ENCODE measurements at regions not wholly inside any gene's neighbourhood (a gene's known extent, or its start where the extent isn't known, plus 50 kb on each side); places are given as distances from the start of the nearest gene placed in this dataset.
"Not testable (repeated sequence)": the region's sequence is repeated elsewhere in the genome, so short reads cannot be mapped to it uniquely, and the experiment has no call there.

DNA sequence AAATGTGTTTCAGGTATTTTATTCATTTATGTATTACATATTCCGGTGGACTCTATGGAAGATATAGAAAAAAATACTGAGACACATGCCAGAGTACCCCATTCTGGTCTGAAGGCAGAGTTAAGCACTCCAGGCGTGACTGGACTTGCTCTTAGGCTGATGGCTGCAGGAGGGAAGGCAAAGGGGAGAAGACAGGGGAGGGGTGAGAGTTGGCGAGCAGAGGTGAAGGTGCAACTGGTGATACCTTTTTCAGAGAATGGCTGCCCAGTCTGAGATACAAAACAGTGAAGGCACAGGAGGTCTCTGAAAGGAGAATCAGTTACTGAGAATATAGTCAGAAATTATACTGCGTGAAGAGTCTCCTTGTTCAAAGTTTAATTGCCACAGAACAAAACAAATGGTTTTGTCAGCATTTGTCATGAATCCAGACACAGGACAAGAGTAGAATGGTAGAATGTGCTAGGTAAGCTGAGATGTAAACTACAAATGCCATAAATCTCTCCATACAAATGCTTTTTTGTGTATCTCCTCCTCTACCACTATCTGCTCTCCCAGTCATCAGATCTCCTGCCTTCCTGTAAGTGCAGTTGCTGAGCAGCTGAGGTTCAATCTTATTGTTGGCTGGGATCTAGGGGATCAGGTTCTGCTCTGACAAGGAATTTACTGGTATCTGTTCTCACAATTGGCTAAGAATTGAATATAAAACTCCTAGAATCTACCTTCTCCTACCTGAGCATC lies 104.2 kb upstream of the DST start:
- no peak for ATAC-seq
- Mint-ChIP-seq H3K27me3 (no peaks in the 10 kb centered on the region), H3K36me3 (no peaks in the 10 kb centered on the region), H3K4me3 (no peak overlapping the region), H3K27ac (no peak overlapping the region), H3K9me3 (no peaks in the 10 kb centered on the region), H3K4me1 (no peaks in the 10 kb centered on the region)

DNA sequence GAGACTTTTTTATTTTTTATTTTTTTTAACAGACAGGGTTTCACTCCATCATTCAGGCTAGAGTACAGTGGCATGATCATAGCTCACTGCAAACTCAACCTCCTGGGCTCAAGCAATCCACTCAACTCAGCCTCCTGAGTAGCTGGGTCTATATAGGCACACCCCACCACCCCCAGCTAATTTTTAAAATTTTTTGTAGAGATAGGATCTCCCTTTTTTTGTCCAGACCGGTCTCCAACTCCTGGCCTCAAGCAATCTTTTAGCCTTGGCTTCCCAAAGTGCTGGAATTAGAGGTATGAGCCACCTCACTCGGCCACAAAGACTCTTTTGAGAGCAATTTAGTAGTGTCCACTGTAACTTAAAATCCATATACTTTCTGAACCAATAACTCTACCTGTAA lies 103.3 kb upstream of the DST start:
- no peak for ATAC-seq
- Mint-ChIP-seq H3K9me3 (no peaks in the 10 kb centered on the region), H3K4me3 (no peak overlapping the region), H3K4me1 (no peaks in the 10 kb centered on the region), H3K27ac (no peak overlapping the region), H3K27me3 (no peaks in the 10 kb centered on the region), H3K36me3 (no peaks in the 10 kb centered on the region)

DNA sequence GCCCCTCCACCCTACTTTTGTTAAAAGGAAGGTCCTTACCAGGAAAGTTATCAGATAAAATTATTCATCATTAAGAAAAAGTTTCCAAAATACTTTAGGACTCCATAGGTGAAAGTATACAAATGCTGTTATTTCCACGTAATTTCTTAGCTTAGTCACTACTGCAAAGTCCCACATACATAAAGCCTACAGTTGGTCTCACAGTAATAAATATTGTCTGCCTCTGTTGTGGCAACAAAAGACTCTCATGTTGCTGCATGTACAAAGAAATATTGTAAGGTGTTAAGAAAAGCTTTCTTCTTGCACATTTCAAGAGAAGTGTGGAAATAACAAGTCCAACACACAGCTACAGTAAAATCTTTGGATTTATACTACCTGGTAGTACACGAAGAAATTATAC lies 102.4 kb upstream of the DST start:
- Mint-ChIP-seq H3K9me3 (no peaks in the 10 kb centered on the region), H3K4me1 (no peaks in the 10 kb centered on the region), H3K27me3 (no peaks in the 10 kb centered on the region), H3K36me3 (no peaks in the 10 kb centered on the region), H3K27ac (no peak overlapping the region), H3K4me3 (no peak overlapping the region)
- no peak for ATAC-seq

DNA sequence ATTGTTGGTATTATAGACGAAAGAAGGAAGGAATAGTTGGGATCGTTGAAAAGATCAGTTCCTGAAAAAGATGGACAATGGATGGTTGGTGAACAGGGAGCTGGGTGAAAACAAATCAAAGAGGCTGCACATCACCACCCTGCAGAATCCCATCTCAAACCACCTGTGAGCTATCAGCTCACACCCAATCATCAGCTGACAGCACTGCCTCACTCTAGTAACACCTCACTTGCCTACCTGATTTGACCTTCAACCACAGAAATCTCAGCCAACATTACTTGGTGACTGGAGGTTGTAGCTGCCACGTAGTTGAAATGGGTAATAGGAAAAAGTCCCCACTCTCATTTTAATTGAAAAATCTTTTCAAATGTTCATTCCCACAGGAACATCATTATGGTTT lies 101.8 kb upstream of the DST start:
- H3K4me1 Mint-ChIP-seq, result no peaks in the 10 kb centered on the region
- no peak overlapping the region for H3K4me3 Mint-ChIP-seq
- H3K27ac Mint-ChIP-seq, result no peak overlapping the region
- ATAC-seq, result no peak
- H3K36me3 Mint-ChIP-seq, result no peaks in the 10 kb centered on the region
- H3K27me3 Mint-ChIP-seq, result no peaks in the 10 kb centered on the region
- no peaks in the 10 kb centered on the region for H3K9me3 Mint-ChIP-seq

DNA sequence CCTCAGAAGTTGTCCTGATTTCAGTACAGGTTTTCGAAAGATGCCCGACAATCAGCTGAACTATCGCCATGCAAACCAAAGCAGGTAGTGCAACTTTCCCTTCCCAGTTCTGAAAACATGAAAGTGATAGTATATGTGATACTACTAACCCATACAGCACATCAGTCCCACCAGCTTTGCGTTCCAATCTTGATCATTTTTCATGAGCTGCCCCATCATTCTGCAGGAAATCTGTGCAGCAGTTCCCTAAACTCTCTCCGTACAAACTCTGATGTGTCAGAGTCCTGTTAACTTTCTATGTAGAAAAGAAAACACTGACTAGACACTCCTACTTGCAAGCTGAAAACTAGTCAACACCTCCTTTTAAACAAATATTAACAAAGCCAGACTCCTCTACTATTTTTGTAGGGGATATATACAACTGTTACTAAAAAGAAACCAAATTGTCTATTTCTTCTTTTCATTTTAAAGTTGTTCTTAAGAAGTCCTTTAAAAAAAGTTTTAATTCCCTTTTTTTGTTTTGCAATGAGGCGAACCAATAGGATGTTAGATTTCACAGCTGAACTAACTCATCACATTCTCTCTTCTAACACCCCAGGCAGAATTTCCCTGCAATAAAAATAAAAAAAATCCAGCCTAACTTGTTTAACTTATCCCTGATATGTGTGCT lies 99.6 kb upstream of the DST start:
- H3K27me3 Mint-ChIP-seq, result no peaks in the 10 kb centered on the region
- no peaks in the 10 kb centered on the region for H3K36me3 Mint-ChIP-seq
- H3K4me1 Mint-ChIP-seq, result no peaks in the 10 kb centered on the region
- no peak overlapping the region for H3K27ac Mint-ChIP-seq
- no peaks in the 10 kb centered on the region for H3K9me3 Mint-ChIP-seq
- no peak overlapping the region for H3K4me3 Mint-ChIP-seq
- ATAC-seq, result no peak

DNA sequence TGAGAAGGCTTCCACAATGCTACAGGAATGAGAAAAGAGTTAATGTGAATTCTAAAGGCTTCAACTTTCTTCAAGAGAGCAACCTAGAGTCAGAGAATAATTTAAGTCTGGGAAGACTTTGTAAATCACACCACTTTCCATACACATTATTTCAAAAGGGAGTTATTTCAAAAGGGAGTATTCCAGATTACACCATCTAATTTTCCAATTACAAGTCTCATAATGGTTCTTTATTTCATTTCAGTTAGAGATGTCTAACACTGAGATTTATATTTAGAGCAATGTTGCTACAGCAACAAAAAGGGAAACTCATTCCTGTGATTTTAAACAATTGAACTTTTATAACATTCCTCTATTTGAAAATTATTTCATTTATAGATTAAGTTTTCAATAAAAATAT lies 98.8 kb upstream of the DST start:
- no peak overlapping the region for H3K4me3 Mint-ChIP-seq
- no peak overlapping the region for H3K27ac Mint-ChIP-seq
- H3K4me1 Mint-ChIP-seq, result no peaks in the 10 kb centered on the region
- no peak for ATAC-seq
- no peaks in the 10 kb centered on the region for H3K36me3 Mint-ChIP-seq
- H3K27me3 Mint-ChIP-seq, result no peaks in the 10 kb centered on the region
- no peaks in the 10 kb centered on the region for H3K9me3 Mint-ChIP-seq

DNA sequence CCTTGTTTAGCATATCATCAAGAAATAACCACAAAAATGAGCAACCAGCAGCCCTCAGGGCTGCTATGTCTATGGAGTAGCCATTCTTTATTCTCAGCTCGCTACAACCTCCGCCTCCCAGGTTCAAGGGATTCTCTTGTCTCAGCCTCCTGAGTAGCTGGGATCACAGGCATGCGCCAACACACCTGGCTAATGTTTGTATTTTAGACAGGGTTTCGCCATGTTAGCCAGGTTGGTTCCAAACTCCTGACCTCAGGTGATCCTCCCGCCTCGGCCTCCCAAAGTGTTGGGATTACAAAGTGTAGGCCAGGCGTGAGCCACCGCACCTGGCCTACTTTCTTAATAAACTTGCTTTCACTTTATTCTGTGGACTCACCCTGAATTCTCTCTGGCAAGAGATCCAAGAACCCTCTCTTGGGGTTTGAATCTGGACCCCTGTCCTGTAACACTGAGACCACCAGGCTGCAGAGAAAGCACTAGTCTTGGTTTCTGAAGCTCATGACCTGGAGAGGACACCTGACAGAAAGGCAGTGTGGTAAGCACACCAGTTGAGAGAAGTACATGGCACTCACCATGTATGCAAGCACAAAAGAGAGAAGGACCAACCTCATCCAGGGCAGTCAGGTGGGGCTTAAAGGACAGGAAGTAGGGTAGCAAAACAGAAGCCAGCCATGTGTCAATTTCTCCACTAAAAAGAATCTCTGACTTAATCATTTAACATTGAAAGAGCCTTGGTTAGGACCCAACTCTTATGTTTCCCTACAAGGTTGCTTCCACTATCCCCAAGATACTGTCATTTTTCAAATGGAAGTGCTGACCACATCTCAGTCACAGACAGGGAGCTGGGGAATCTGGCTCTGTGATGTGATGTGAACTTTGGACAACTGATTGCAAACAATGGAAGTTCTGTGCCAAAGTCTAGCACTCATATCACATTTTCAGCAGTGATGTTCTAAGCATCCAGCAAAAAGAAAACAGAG lies 97.4 kb upstream of the DST start:
- H3K4me1 Mint-ChIP-seq, result no peaks in the 10 kb centered on the region
- no peaks in the 10 kb centered on the region for H3K36me3 Mint-ChIP-seq
- H3K27me3 Mint-ChIP-seq, result no peaks in the 10 kb centered on the region
- H3K27ac Mint-ChIP-seq, result no peak overlapping the region
- no peak for ATAC-seq
- no peaks in the 10 kb centered on the region for H3K9me3 Mint-ChIP-seq
- H3K4me3 Mint-ChIP-seq, result no peak overlapping the region

DNA sequence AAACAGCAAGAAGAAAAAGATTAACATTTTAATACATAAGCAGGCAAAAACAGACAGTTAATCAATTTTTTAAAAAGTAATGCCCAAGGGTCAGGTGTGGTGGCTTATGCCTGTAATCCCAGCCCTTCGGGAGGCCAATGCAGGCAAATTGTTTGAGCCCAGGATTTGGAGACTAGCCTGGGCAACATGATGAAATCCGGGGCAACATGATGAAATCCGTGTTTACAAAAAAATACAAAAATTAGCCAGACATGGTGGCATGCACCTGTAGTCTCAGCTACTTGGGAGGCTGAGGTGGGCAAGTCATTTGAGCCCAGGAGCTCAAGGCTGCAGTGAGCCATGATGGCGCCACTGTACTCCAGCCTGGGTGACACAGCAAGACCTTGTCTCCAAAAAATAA lies 94.1 kb upstream of the DST start:
- H3K4me1 Mint-ChIP-seq, result no peaks in the 10 kb centered on the region
- no peak overlapping the region for H3K27ac Mint-ChIP-seq
- H3K27me3 Mint-ChIP-seq, result no peaks in the 10 kb centered on the region
- ATAC-seq, result no peak
- H3K4me3 Mint-ChIP-seq, result no peak overlapping the region
- H3K36me3 Mint-ChIP-seq, result no peaks in the 10 kb centered on the region
- no peaks in the 10 kb centered on the region for H3K9me3 Mint-ChIP-seq

DNA sequence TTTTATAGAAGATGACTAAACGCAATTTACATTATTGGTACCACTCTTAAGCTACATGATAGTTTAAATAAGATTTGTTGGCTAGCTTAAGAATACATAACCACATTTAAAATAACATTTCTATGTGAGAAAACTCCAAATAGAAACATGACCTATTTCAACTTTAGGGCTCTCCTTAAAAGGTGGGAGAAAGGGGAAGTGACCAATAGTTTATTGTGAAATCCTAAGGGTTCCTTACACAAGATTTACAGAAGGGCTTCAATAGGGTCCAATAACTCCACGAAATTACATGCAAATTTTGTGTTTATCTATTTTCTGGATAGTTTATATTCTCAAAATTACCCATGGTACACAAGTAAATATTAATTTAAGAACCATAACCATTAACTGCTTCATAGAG lies 91.6 kb upstream of the DST start:
- Mint-ChIP-seq H3K27me3 (no peaks in the 10 kb centered on the region), H3K4me3 (no peak overlapping the region), H3K36me3 (no peaks in the 10 kb centered on the region), H3K4me1 (no peaks in the 10 kb centered on the region), H3K27ac (no peak overlapping the region), H3K9me3 (no peaks in the 10 kb centered on the region)
- ATAC-seq, result no peak

DNA sequence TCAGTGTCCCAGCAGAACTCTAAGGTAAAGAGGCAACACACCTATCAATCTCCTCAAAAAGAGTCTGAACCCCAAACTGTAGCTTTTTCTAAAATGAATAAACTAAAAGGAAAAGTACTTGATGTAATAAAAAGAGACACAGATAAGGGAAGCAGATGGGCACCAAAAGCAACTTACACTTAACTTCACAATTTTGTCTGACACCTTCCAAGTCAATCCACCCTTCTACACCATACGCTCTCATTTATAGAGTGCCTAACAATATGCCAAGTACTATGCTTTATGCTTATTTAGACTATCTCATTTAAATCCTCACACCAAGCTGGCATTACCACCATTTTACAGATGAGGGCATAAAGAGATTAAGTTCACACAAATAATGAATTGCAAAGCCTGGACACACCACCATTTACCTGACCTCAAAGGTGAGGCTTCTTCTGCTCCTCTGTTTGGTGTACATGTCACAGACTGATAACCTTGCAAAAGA lies 90.6 kb upstream of the DST start:
- Mint-ChIP-seq H3K27ac (no peak overlapping the region), H3K36me3 (no peaks in the 10 kb centered on the region), H3K4me1 (no peaks in the 10 kb centered on the region), H3K4me3 (no peak overlapping the region), H3K27me3 (no peaks in the 10 kb centered on the region), H3K9me3 (no peaks in the 10 kb centered on the region)
- no peak for ATAC-seq

DNA sequence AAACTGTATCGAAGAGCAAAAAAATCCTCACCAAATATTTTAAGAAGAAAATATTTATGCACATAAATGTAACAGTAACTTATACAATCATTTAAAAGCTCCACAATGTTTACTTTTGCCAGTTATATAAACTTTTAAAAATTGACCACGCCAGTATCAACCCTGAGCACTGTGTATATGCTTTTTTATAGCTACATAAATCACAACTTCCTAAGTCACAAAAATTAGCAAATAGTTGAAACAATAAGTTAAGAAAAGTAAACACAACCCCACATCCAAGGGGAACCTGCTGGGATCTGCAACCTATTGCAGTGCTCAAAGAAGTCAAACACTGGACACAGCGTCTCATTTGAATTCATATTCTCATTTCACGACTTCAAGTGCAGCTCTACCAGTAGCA lies 89.8 kb upstream of the DST start:
- Mint-ChIP-seq H3K9me3 (no peaks in the 10 kb centered on the region), H3K36me3 (no peaks in the 10 kb centered on the region), H3K4me3 (no peak overlapping the region)

DNA sequence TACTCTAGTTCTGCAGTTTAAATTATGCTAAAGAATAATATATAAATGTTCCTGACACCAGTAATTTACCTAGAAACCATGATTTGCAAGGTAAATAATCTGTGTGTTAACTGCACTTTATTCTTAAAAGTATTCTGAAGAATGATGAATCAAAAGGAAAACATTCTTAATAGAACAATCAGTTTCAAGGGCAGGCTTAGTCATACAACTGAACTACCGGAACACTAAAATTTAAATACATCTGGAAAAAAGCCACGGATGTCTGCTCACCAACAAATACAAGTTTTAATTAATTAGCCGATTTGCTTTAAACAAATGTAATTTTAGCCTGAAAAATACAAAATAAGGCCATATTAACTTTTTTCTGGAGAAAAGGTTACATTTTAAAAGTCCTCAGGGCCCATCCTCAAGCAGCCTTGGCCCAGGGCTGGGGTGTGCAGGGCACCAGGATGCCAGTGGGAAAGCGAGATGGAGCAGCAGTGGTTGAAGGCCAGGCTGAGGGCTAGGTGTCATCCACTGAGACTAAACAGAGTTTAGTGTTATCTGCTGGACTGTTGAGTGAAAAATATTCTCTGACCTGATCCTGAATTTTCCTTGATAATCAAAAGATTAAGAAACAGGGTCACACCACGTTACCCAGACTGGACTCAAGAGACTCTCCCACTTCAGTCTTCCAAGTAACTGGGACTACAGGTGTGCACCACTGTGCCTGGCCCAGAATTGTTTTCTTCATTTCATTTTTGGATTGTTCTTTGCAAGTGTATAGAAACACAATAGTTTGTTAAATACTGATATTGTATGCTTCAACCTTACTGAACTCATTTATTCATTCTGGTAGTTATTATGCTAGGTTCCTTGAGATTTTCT lies 88.2 kb upstream of the DST start:
- no peaks in the 10 kb centered on the region for H3K27me3 Mint-ChIP-seq
- no peaks in the 10 kb centered on the region for H3K4me1 Mint-ChIP-seq
- H3K9me3 Mint-ChIP-seq, result no peaks in the 10 kb centered on the region
- ATAC-seq, result no peak
- no peaks in the 10 kb centered on the region for H3K36me3 Mint-ChIP-seq
- H3K4me3 Mint-ChIP-seq, result no peak overlapping the region
- H3K27ac Mint-ChIP-seq, result no peak overlapping the region

More for the DNA sequence above, 89.8 kb upstream of the DST start:
- Mint-ChIP-seq H3K27ac (no peak overlapping the region), H3K27me3 (no peaks in the 10 kb centered on the region), H3K4me1 (no peaks in the 10 kb centered on the region)
- ATAC-seq, result no peak

DNA sequence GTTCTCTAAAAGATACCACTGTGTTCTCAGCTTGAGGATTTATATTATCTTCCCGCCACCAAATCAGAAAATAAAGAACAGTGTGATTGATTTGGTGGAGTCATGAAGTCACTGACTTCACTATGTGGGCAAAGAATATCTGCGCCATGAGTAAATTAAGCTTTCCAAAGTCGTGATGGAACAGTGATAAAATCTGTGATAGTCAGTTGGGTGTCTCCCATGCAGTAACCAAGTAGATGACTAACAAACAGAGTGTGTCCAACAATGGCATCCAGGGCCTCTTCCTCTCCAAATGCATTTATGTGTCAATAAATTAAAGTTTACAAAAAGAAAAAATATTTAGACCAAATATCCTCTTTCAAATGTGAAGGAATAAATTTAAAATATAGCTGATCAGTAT lies 87.0 kb upstream of the DST start:
- Mint-ChIP-seq H3K4me1 (no peaks in the 10 kb centered on the region), H3K27ac (no peak overlapping the region), H3K36me3 (no peaks in the 10 kb centered on the region), H3K4me3 (no peak overlapping the region), H3K9me3 (no peaks in the 10 kb centered on the region), H3K27me3 (no peaks in the 10 kb centered on the region)
- no peak for ATAC-seq

DNA sequence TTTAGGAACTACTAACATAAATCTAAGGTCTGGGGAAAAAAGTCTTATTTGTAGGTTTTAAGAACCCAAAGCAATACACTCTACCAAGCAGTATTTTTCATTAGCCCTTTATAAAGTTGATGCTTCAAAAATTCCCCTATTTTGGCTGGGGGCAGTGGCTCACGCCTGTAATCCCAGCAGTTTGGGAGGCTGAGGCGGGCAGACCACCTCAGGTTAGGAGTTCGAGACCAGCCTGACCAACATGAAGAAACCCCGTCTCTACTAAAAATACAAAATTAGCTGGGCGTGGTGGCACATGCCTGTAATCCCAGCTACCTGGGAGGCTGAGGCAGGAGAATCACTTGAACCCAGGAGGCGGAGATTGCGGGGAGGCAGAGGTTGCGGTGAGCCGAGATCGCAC lies 86.5 kb upstream of the DST start:
- H3K27ac Mint-ChIP-seq, H3K27me3 Mint-ChIP-seq, ATAC-seq, H3K4me1 Mint-ChIP-seq, H3K4me3 Mint-ChIP-seq, H3K9me3 Mint-ChIP-seq, H3K36me3 Mint-ChIP-seq: not testable (repeated sequence)

Data from stimulated activated memory B cell treated with anti-CD40 and anti-IgM and Interleukin-4, amounts not matched to agents 10 μg/mL and 1 μg/mL and 100 μg/mL, for 72 hours (primary cell).